ENCODE measurements at regions not wholly inside any gene's neighbourhood (a gene's known extent, or its start where the extent isn't known, plus 50 kb on each side); places are given as distances from the start of the nearest gene placed in this dataset.

DNA sequence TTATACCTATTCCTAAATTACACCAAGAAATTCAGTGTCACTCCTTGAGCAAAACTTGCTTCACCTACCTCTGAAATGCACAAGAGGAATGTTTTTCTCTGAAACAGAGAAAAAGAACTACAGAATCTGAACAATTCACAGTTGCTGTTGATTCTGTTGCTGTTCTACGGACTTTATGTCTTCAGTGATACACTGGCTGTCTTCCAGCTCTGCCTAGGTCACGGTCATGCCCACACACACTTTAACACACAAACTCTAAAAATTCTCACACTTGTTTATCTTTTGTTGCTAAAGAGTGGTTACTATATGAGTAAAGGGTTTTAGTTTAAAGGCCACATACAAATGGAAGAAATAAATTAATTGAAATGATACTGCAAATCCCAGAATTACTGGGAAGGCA, 124.4 kb upstream of the SPRY2 start:
- DNase-seq (ENCODE audit: low read depth, low spot score) = no peak

DNA sequence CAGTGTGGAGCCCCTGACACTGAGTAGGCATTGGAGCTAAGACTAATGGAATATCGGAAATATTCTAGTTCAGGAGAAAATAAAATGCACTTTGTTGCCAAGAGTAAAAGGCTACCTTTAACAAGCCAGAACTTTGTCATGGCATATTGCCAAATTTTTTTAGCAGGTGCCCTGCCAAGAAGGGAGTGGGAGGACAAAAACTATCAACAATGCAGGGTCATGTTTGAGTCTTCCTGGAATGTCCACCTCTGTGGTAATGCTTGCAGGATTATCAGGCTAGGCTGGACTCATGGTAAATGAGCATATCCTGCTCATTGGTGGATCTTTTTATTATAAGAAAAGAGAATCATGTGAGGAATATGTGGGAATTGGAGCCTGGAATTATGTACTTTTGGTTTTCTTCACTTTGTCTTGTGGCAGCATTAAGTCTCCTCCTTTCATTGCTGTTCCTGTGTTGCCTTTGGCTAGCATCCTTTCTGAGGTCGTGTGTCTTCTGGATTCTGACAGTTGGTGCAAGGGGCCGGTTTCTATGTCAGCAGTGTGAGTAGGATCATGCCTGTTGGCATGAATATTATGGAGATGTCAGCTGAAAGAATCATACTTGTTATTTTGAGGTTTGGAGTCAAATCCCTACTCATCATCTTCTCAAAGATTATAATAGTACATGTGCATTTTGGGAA, 122.9 kb upstream of the SPRY2 start:
- DNase-seq (ENCODE audit: low read depth, low spot score) = no peak

DNA sequence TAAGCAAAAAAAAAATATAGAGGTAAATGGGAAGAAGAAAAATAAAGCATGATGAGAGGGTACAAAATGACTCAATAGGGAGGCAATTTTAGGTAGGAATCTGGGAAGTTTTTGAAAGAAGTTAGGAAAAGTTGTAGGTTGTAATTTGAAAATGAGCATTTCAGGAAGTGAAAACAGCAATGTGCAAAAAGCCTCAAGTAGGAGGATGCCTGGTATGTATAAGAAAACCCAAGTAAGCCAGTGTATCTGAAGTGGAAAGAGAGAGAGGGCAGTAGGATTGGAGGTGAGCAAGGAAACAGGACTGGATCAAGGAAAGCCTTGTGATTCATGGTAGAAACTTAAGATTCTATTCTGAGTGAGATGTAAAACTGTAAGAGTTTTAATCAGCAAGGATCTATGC, 121.6 kb upstream of the SPRY2 start:
- DNase-seq (ENCODE audit: low read depth, low spot score) = no peak

DNA sequence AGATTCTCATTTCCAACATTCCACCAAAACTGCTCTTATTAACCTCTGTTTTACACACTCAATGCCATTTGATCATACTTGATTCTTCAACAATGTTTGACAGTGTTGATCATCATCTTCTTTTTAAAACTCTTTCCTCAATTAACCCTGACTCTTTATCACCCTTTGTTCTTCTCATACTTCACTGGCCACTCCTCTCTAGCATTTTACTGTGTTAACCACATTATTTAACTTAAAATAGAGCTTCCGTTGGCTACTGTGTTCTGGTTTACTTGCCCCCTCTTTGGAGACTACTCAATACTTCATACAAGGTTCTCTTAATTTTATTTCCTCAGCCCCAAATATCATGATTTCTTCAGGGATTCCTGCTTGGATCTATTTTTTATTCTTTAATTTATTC, 121.1 kb upstream of the SPRY2 start:
- DNase-seq (ENCODE audit: low read depth, low spot score) = no peak

DNA sequence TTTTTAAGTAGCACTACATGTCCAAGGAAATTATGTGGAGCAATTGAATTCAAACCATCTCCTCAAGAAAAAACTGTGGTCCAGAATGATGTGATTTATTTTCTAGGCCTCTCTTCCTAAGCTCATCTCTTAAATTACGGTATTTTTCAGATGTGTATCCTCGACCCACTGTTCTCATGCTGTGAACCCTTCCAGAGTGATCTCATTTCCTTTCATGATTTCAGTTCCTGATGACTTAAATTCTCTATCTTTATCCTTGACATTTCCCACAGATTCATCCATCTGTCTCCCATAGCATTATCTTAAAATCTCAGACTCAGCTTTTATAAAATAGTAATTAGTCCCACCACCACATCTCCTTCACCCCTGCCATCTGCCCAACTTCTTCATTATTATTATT, 117.6 kb upstream of the SPRY2 start:
- DNase-seq (ENCODE audit: low read depth, low spot score) = no peak

DNA sequence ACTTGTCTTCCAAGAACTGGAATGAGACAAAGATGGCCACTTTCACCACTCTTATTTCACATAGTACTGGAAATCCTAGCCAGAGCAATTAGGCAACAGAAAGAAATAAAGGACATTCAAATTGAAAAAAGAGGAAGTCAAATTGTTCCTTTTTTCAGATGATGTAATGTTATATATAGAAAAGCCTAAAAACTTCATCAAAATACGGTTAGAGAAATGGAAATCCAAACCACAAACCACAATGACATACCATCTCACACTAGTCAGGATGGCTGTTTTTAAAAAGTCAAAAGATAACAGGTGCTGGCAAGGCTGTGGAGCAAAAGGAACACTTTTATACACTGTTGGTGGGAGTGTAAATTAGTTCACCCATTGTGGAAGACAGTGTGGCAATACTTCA, 113.3 kb upstream of the SPRY2 start:
- DNase-seq (ENCODE audit: low read depth, low spot score) = no peak

DNA sequence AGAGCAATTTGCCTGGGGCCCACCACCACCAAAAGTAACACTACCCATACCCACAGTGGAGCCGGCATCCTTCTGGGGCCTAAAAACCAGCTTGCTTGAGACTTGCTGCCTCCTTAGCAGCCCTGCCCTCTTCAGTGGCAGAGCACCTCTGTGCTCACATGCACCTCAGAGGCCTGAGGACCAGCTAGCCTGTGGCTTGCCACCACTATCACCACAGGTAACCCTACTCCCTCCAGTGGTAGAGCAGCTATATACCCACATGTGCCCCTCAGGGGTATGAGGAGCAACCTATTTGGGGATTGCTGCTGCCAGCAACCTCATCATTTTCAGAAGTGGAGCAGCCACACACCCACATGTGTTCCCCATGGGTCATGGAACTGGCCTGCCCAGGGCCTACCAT, 111.4 kb upstream of the SPRY2 start:
- no peak for DNase-seq (ENCODE audit: low read depth, low spot score)

DNA sequence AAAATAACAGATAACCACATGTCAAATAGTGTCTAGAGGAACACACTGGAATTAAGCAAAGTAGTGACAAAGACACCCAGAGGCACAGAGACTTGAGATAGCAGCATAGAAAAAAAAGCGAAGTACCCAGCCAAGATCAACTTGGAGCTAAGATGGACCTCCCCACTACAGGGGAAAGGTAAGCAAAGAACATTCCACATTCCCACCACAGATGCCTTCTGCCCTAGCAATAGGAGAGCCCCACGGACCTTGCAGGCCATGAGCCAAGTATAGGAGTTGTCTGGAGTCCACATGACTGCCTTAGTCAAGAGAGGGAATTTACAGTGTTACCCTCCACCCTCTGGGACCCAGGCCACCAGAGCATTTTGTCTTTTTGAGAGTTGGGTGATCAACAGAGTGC, 110.7 kb upstream of the SPRY2 start:
- DNase-seq (ENCODE audit: low read depth, low spot score) = no peak

DNA sequence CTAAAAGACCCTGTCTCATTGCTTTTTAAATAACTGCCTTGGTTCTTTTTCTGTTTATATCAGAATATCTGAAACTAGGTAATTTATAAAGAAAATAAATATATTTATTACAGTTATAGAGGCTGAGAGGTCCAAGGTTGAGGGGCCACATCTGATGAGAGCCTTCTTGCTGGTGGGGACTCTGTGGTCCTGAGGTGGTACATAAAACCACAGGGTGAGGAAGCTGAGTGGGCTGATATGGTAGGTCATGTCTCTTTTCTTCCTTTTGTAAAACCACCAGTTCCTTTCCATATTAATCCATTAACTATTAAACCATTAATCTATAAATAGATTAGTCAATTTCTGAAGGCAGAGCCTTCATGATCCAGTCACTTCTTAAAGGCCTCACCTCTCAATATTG, 109.5 kb upstream of the SPRY2 start:
- DNase-seq (ENCODE audit: low read depth, low spot score) = no peak

DNA sequence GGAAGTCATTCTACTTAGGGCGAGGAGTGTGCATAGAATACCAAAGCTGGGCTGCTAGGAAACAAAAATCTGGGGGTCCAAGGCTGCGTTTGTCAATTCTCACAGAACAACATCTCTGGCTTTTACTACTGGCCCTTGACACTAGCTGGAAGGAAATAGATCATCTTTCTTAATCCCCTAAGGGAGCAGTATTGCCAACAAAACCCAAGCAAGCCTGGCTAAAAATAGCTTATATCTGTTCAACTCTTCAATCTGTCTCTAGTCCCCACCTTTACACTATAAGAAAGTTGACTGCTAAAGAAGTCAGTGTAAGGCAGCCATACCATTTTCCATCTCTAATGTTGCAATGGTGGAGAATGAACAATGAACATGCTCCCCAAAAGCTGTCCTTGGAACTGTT, 107.8 kb upstream of the SPRY2 start:
- DNase-seq (ENCODE audit: low read depth, low spot score) = no peak

DNA sequence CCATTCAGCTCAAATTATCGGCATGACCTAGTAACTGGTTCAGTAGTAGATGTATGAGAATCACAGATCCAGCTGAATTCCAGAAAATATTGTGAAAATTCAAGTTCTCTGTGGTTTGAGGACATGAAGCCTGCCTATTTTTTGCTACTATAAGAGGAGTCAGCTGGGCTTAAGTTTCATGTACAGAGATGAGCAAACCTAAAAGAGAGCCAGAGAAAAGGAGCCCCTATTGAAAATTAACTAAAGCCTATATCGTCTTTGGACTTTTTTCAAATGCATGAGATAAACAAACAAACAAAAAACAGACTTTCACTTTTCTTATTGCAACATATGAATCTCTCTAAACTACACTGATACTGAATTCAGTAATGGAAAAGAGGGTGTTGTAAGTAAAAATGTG, 106.8 kb upstream of the SPRY2 start:
- DNase-seq (ENCODE audit: low read depth, low spot score) = no peak

DNA sequence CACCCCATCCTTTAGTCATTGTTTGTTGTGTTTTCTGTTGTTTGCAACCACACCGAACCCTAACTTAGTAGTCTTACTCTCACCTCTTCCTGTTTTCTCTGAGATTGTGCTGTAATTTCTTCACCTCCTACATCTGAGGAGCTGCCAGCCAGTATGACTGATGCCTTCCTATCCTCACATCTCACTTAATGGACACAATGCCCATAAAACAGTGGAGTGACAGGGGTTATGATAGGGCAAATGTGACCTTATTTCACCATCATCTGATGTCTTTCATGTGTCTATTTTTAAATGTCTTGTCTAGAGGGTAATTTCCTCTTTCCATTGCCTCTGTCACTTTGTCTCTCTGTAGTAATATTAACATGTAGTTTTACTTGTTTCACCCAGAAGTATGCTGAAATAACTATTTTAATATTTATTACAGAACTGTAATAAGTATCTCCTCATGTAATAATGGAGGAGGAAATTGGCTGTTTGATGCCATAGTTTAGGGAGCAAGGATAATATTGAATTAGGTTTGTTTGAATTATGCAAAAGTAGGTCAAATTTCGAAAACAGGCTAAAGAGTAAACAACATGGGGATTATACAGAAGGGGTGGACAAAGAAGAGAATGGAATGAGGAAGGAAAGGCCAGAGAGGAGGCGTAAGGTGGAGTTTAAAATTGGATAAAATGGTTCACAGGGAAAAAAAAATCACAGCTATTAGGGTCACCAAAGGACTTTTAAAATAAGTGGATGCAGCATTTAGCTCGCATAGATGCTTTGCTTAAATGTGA, 103.5 kb upstream of the SPRY2 start:
- no peak for DNase-seq (ENCODE audit: low read depth, low spot score)

DNA sequence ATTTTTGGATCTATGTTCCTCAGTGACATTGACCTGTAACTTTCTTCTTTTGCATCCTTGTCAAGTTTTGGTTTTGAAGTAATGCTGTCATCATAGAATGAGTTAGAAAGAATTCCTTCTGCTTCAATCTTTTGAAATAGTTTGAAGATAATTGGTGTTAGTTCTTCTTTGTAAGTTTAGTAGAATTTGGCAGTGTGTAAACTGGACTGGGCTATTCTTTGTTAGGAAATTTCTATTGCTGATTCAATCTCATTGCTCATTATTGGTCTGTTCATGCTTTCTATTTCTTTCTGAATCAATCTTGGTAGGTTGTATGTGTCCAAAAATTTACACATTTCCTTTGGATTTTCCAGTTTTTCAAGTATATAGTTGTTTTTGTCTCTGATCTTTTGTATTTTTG, 101.7 kb upstream of the SPRY2 start:
- DNase-seq (ENCODE audit: low read depth, low spot score) = no peak

DNA sequence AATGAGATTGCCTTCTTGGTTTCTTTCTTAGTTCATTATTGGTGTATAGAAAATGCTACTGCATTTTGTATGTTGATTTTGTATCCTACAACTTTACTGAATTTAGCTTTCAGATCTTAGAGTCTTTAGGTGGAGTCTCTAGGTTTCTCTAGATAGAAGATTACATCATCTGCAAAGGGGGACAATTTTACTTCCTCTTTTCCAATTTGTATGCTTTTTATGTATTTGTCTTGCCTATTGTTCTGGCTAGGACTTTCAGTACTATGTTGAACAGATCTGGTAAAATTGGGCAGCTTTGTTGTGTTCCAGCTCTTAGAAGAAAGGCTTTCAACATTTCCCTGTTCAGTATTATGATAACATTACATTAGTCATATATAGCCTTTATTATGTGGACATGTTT, 101.0 kb upstream of the SPRY2 start:
- no peak for DNase-seq (ENCODE audit: low read depth, low spot score)

DNA sequence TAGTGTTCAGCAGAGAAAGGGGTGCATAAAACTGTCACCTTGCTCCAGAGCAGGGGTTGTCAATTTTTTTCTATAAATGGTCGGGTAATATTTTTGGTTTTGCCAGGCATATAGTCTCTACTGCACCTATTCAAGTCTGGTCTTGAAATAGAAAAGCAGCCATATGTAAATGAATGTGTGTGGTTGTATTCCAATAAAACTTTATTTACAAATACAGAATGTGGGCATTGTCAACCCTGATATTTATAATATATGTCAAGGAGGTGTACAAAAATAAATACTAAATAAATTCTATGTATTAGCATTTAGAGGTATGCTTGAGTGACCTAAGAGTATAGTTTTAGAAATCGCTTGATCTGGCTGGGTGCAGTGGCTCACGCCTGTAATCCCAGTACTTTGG, 97.6 kb upstream of the SPRY2 start:
- no peak for DNase-seq (ENCODE audit: low read depth, low spot score)

DNA sequence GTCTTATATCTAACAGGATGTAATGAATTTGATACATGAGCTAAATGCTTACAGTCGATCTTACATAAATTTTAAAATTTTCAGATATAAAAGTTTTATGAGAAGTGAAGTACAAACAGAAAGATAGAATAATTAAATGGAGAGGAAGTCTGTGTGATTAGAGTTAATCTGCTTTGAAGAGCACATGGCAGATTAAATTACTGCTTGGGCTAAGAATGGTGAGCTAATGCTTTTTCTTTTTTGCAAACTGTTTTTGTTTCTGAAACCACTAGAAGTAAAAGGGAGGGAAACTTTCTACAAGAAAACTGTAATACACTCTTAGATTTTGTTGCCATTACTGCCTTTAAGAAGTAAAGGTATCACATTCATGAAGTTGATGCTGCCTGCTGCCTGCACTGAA, 96.3 kb upstream of the SPRY2 start:
- DNase-seq (ENCODE audit: low read depth, low spot score) = no peak

DNA sequence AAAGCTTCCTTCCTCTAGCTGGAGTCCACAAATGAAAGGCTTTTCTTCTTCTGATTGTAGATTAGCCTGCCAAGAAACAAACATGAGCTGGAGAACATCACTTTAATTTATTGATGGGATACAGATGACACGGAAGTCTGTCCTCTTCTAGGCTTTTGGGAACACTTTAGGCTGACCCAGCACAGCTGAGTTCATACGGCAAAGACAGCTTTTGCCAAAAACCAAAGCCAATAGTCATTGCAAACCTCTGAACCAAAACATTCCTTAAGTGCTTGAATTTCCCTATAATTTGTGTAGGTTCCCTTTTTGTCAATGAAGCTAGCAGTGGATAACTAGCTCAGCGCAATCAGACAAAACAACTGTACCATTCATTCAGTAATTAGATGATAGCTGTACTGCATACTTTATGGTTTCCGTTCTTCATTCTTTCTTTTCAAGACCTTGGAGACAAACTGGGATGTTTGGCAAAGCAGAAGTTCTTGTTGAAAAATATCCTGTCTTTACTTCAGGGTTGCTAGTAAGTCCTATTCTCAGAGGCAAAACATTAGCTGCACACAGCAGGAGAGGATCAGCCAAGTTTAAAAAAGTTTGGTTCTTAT, 95.7 kb upstream of the SPRY2 start:
- no peak for DNase-seq (ENCODE audit: low read depth, low spot score)

DNA sequence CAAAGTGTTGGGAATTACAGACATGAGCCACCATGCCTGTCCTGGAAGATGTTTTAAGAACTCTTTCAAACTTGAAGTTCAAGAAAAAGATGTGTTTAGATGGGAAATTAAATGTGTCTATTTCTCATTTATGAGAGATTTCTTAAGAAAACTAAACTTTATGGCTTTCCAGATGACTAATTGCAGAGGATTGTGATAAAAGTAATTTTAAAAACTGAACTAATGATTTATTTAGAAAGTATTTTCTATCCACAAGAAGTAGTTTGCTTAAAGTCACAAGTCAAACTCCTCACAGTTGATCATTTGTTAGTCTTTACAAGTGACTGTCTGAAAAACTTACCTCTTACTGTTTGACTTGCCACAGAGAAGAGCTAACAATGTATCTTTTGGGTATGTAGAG, 89.6 kb upstream of the SPRY2 start:
- no peak for DNase-seq (ENCODE audit: low read depth, low spot score)

DNA sequence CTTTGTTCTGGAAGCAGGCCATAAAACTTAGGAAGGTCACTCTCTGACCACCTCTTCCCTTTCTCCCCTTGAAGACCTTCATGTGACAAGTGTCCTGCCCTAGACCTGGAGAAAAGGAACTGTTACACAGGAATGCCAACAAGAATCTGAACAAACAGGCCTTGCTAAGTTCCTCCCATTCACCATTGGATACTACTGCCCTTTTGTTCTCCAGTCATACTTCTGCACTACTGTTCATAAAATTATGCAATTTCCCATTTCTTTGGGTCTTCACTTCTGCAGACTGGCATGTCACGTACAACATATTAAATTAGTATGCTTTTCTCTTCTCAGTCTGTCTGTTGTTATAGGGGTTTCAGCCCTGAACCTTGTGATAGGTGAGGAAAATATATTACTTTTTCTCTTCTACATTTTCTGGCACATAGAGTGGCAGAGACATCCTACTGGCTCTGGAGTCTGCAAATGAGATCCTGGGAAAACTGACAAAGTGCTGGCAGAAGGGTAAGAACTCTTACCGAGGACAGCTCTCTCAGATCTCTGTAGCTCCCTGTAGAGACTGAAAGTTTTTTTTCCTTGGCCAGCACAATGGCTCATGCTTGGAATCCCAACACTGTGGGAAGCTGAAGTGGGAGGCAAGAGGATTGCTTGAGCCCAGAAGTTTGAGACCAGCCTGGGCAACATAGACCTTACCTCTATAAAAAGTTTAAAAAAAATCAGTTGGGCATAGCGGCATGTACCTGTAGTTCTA, 87.6 kb upstream of the SPRY2 start:
- no peak for DNase-seq (ENCODE audit: low read depth, low spot score)

DNA sequence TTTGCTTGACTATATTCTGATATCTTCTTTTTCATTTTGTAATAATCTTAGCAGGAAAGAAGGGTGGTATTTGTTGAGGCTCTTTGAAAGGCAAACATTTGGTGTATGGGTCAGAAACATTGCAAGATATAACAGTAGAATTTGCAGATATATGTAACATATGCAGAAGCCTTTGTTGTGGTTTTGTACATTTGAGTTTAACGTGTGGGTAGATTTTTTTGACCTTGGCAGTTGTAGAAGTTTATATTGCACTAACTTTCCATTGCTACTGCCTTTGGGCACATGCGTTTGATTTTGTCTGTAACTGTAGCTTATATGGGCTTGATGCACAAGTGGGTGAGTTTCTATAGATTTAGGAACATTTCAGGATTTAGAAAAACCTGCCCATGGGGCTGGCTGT, 78.5 kb upstream of the SPRY2 start:
- no peak for DNase-seq (ENCODE audit: low read depth, low spot score)

DNA sequence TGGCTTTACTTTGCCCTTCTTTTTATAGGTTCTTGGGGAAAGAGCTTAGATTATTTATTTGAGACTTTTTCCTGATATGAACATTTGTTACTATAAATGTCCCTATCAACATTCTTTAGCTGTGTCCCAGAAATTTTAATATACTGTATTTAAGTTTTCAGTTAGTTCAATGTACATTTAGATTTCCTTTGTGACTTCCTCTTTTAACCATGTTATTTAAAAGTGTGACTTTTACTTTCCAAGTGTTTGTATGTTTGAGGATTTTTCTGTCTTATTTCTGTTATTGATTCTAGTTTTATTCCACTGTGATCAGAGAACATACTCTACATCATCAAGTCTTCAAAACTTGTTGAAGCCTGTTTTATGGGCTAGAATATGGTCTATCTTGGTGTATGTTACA, 72.7 kb upstream of the SPRY2 start:
- no peak for DNase-seq (ENCODE audit: low read depth, low spot score)

DNA sequence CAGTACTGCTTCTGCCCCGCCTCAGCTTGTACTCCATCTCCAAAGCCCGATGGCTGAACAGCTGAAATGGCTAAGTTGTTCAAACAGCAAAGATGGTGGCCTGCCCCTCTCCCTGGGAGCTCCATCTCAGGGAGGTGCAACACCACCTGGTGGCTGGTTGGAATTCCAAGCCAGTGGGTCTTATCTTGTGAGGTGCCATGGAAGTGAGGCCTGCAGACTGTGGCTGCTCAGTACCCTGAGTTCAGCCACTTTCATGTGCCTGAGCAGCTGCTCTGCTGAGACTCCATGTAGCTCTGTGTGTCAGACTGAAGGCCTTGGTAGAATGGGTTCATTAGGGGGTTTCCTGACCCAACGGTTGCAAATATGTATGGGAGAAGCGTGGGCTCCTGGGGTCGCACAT, 67.3 kb upstream of the SPRY2 start:
- no peak for DNase-seq (ENCODE audit: low read depth, low spot score)
